ENCODE measurements at regions not wholly inside any gene's neighbourhood (a gene's known extent, or its start where the extent isn't known, plus 50 kb on each side); places are given as distances from the start of the nearest gene placed in this dataset.

- no peak for TF ChIP-seq CTCF (IDR thresholded peaks at IDR 0.05)
- no peak for ATAC-seq (ENCODE audit: low FRiP score)
- DNase-seq (ENCODE audit: low spot score) = no peak
These were observed 583.9 kb downstream of the NLGN4X start for GRCh38 chrX:5644776-5645175.

GRCh38 chrX:5640071-5640470 is 588.6 kb downstream of the NLGN4X start:
- no peak for DNase-seq (ENCODE audit: low spot score)

GRCh38 chrX:5638572-5638971 is 590.1 kb downstream of the NLGN4X start:
- DNase-seq (ENCODE audit: low spot score) (no peak), ATAC-seq (ENCODE audit: low FRiP score) (no peak)
- TF ChIP-seq CTCF (IDR thresholded peaks at IDR 0.05) = no peak

More at GRCh38 chrX:5640071-5640470, 588.6 kb downstream of the NLGN4X start:
- no peak for TF ChIP-seq CTCF (IDR thresholded peaks at IDR 0.05)
- no peak for ATAC-seq (ENCODE audit: low FRiP score)

GRCh38 chrX:5632887-5633286 is 595.8 kb downstream of the NLGN4X start:
- DNase-seq (ENCODE audit: low spot score) = no peak
- TF ChIP-seq CTCF (IDR thresholded peaks at IDR 0.05) = no peak
- no peak for ATAC-seq (ENCODE audit: low FRiP score)

GRCh38 chrX:5632061-5632614 is 596.5 kb downstream of the NLGN4X start:
- ATAC-seq (ENCODE audit: low FRiP score) (no peak), DNase-seq (ENCODE audit: low spot score) (no peak)
- TF ChIP-seq CTCF (IDR thresholded peaks at IDR 0.05) = no peak

GRCh38 chrX:5617666-5618065 is 611.0 kb downstream of the NLGN4X start:
- DNase-seq (ENCODE audit: low spot score) = no peak
- ATAC-seq (ENCODE audit: low FRiP score) = no peak
- no peak for TF ChIP-seq CTCF (IDR thresholded peaks at IDR 0.05)

- TF ChIP-seq CTCF (IDR thresholded peaks at IDR 0.05) = no peak
- ATAC-seq (ENCODE audit: low FRiP score) = no peak
These were observed 633.1 kb downstream of the NLGN4X start for GRCh38 chrX:5595570-5595969.

More at GRCh38 chrX:5595570-5595969, 633.1 kb downstream of the NLGN4X start:
- no peak for DNase-seq (ENCODE audit: low spot score)
